ENCODE measurements at regions not wholly inside any gene's neighbourhood (a gene's known extent, or its start where the extent isn't known, plus 50 kb on each side); places are given as distances from the start of the nearest gene placed in this dataset.

GRCh38 chr1:228983661-228984060, 248.4 kb downstream of the RHOU start:
- TF ChIP-seq CTCF (conservative IDR thresholded peaks at IDR 0.05; ENCODE audit: low read depth, low read length) (no peak), EZH2 (IDR thresholded peaks at IDR 0.05; ENCODE audit: borderline replicate concordance, low read depth, low read length, poor library complexity, severe bottlenecking) (no peak)
- Histone ChIP-seq H3K4me1 (ENCODE audit: insufficient read depth, low read length, poor library complexity, severe bottlenecking) (no peaks in the 10 kb centered on the region), H3K36me3 (ENCODE audit: insufficient read depth, low read length, poor library complexity, severe bottlenecking) (no peaks in the 10 kb centered on the region), H3K9me3 (ENCODE audit: low read depth, low read length, poor library complexity, severe bottlenecking) (no peaks in the 10 kb centered on the region), H3K4me3 (ENCODE audit: low read depth, low read length, poor library complexity, severe bottlenecking) (no peak overlapping the region), H3K27ac (ENCODE audit: low read depth, low read length, poor library complexity, severe bottlenecking) (no peak overlapping the region), H3K27me3 (replicated peaks; ENCODE audit: insufficient read depth, low read depth, low read length, poor library complexity) (no peaks in the 10 kb centered on the region)
- no peak for DNase-seq (ENCODE audit: low spot score)
- no TSS peak for BruUV-seq (replicated peaks)
- intact Hi-C loops (cut with micrococcal nuclease; ENCODE audit: unreplicated experiment), result no loop called here
- ChIA-PET POLR2A (ENCODE audit: low non-redundant PET) (no interaction called here), CTCF (no interaction called here)

DNA sequence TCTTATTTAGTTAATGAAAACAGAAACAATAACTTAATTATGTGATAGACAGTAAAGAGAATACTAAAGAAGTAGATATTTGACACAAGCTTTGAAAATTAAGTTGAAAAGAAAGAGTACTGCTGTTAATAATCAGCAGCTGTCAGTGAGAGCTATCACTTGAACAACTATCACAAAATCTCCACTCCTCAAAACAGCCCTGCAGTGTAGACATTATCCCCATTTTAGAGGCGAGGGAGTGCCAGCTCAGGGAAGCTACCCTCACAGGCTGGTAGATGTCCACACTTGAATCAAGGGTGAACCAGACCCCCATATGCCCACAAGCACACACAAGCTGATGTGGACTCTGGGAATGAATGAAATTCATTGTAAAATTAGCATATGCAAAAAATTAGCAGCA, 248.8 kb downstream of the RHOU start:
- no peaks in the 10 kb centered on the region for H3K4me1 ChIP-seq (ENCODE audit: insufficient read depth, low read length, poor library complexity, severe bottlenecking)
- H3K4me3 ChIP-seq (ENCODE audit: low read depth, low read length, poor library complexity, severe bottlenecking), result no peak overlapping the region
- H3K27ac ChIP-seq (ENCODE audit: low read depth, low read length, poor library complexity, severe bottlenecking), result no peak overlapping the region
- H3K9me3 ChIP-seq (ENCODE audit: low read depth, low read length, poor library complexity, severe bottlenecking), result no peaks in the 10 kb centered on the region
- H3K36me3 ChIP-seq (ENCODE audit: insufficient read depth, low read length, poor library complexity, severe bottlenecking), result no peaks in the 10 kb centered on the region
- TF ChIP-seq EZH2 (IDR thresholded peaks at IDR 0.05; ENCODE audit: borderline replicate concordance, low read depth, low read length, poor library complexity, severe bottlenecking) (no peak), CTCF (conservative IDR thresholded peaks at IDR 0.05; ENCODE audit: low read depth, low read length) (no peak)
- no peak for DNase-seq (ENCODE audit: low spot score)
- intact Hi-C loops (cut with micrococcal nuclease; ENCODE audit: unreplicated experiment), result no loop called here
- ChIA-PET POLR2A (ENCODE audit: low non-redundant PET) (no interaction called here), CTCF (no interaction called here)
- H3K27me3 ChIP-seq (replicated peaks; ENCODE audit: insufficient read depth, low read depth, low read length, poor library complexity), result no peaks in the 10 kb centered on the region
- BruUV-seq (replicated peaks), result no TSS peak

- TF ChIP-seq CTCF (conservative IDR thresholded peaks at IDR 0.05; ENCODE audit: low read depth, low read length), result no peak
- TF ChIP-seq EZH2 (IDR thresholded peaks at IDR 0.05; ENCODE audit: borderline replicate concordance, low read depth, low read length, poor library complexity, severe bottlenecking), result no peak
- Histone ChIP-seq H3K27ac (ENCODE audit: low read depth, low read length, poor library complexity, severe bottlenecking) (no peak overlapping the region), H3K4me1 (ENCODE audit: insufficient read depth, low read length, poor library complexity, severe bottlenecking) (no peaks in the 10 kb centered on the region), H3K27me3 (replicated peaks; ENCODE audit: insufficient read depth, low read depth, low read length, poor library complexity) (no peaks in the 10 kb centered on the region), H3K9me3 (ENCODE audit: low read depth, low read length, poor library complexity, severe bottlenecking) (no peaks in the 10 kb centered on the region), H3K4me3 (ENCODE audit: low read depth, low read length, poor library complexity, severe bottlenecking) (no peak overlapping the region), H3K36me3 (ENCODE audit: insufficient read depth, low read length, poor library complexity, severe bottlenecking) (no peaks in the 10 kb centered on the region)
- CTCF ChIA-PET, result no interaction called here
- intact Hi-C loops (cut with micrococcal nuclease; ENCODE audit: unreplicated experiment), result no loop called here
- POLR2A ChIA-PET (ENCODE audit: low non-redundant PET), result no interaction called here
- DNase-seq (ENCODE audit: low spot score), result no peak
- no TSS peak for BruUV-seq (replicated peaks)
These were observed 249.7 kb downstream of the RHOU start for GRCh38 chr1:228984646-228985631.
